Amygdala (tissue), 56 donors: ENCODE measurements at regions not wholly inside any gene's neighbourhood (a gene's known extent, or its start where the extent isn't known, plus 50 kb on each side); places are given as distances from the start of the nearest gene placed in this dataset.

Experiments
- DNase-seq, 56 donors: peaks; one replicate each; lab custom pipeline; 2025; lab: John Stamatoyannopoulos, UW

DNA sequence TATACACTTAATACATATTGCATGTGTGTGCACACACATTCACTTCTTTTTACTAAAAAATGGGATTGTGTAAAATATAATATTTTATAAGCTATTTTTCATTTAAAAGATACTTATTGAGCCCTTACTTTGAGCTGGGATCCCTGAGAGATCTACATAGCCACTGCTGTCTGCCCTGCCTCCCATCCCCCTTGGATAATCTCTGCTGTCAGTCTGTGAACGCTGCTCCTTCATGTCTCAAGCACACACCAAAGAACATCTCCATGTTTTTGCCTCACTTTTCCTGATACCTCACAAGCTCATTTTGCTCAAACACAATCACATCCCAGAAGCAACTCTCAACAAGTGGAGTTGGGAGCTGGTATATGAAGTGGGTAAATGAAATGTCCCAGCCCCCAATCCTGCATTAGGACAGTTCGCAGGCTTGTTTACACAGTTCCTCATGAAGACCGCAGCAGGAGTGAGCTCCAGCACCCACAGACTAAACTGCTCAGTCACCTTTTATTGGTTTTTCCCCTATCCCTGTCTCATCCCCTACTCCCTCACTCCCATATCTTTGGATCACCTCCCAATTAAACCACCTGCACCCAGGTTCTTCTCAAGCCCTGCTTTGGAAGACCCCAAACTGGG, 108.3 kb upstream of the FRY start:
- DNase-seq = no peak

DNA sequence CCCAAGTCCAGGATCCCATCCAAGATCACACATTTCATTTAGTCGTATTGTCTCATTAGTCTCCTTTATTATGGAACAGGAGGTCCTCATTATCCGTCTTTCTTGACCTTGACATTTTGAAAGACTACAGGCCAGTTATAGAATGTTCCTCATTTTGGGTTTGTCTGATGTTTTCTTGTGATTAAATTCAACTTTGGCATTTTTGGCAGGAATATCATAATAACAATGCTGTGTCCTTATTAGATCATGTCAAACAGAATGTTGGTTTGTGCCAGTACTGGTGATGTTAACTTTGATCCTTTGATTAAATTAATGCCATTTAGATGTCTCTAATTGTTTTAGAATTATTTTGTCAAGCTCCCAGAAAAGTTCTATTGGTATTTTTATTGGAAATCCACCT, 106.5 kb upstream of the FRY start:
- DNase-seq = no peak

DNA sequence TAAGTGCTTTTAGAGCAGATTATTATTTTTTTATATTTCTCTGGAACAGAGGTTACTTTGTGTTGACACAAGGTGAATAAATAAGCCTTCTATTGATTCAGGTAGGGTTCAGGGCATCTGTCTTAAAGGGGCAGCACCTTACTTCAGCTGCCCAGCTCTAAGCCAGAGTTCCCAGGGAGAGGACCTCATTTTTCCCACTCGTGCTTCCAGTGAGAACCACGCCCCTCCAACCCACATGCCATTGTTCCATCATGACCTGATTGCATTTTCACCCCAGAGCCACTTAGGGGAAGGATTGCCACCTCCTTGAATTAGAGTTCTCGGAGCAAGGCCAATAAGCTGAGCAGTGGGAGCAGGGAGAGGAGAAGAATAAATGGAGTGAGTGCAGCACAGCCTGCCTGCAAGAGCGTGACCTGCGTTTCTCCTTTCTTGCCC, 104.3 kb upstream of the FRY start:
- no peak for DNase-seq

DNA sequence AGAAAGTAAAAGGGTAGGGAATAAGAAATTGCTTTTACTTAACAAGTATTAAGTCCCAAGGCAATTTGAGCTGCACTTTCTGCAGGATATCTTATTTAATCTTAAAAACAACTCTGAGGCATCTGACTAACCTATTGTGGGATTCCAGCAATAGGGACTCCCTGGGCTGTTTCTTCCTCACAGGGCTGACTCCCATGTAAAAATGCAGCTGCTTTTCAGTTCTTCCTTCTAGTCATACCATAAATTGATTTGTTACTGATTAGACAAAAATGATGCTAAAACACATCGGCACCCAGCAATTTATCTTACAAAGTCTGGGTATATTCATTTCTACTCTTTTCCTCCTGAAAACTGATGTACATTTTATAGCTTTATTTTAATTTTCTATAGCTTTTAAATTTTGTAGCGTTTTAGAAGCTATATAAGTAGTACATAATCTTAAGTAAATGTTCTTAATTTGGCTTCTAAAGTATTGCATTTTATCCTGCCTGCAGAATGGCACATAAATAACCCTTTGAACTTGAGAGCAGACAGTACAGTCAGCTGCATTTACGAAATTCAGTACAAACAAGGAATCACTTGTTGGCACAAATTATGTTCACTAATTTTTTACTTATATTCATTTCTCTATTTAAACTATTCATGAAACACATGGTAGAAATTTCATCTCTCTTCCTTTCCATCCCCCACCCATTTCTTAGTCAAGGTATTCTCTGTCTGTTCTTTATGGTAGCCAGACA, 102.4 kb upstream of the FRY start:
- DNase-seq = no peak

DNA sequence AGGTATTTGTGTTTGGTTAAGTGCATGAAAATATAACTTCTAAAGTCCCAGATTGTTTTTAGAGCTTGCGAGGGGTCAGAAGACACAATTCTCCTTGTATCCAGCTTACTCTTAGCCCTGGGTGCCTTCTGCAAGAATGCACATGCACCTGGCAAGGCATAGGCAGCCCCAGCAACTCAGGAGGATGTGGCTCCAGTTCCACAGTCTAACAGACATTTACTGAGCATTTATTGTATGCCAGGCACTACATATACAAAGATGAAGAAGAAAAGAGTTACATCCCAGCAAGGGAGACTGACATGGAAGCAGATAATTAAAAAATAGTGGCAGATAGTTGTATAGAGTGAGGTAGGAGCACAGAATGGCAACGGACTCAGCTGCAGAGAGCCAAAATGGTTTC, 101.1 kb upstream of the FRY start:
- no peak for DNase-seq

DNA sequence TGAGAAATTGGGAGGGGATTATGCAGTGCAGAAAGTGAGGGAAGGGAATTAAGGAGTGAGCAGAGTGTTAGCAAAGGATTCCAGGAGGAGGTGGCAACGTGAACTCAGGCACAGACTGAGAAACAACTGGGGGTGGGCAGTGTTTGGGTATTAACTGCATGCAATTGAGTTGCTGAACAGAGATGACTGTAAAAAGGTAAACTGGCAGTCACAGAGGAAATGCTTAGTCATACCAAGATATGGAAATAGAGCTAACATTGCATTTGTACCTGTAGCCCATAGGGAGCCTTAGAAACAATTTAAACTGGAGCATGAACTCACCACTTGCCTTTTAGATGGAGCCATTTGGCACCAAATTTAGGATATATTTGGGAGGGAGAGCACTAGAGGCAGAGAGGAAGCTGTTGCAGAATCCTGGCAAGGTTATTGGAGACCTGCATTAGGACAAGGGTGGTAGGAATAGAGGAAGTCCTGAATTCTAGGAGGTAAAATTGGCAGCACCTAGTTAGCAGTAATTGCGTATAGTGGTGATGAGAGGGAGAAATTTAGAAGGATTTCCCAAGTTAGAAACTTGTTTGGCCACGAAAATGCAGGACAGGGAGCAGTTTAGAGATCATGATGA, 100.6 kb upstream of the FRY start:
- DNase-seq = no peak

DNA sequence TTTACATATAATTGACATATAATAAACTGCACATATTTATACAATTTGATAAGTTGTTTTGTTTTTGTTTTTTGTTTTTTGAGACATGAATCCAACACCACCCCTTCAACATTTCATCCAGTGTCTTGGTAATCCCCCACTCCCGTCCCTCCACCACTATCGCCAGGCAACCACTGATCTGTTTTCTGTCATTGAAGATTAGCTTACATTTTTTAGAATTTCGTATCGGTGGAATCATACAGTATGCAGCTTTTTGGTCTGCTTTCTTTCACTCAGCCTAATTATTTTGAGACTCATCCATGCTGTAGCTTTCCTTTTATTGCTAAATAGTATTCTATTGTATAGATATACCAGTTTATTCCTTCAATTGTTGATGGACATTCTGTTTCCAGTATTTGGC, 94.1 kb upstream of the FRY start:
- no peak for DNase-seq

DNA sequence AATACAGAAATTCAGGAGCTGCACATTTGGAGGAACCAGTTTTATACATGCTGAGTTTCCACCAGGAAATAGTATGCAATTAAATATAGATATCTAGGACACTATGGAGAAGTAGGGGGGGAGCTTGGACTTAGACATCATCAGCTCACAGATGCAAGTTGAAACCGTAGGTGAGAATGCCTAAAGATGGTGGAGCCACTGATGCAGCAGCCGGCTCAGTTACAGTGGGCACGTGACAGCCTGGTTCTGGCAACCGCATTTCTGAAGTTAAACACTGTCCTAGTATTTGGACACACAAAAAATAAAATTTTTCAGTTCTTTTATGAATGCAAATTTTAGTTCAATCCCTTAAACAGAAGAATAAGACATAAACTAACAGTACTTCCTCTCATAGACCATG, 91.5 kb upstream of the FRY start:
- DNase-seq = no peak

DNA sequence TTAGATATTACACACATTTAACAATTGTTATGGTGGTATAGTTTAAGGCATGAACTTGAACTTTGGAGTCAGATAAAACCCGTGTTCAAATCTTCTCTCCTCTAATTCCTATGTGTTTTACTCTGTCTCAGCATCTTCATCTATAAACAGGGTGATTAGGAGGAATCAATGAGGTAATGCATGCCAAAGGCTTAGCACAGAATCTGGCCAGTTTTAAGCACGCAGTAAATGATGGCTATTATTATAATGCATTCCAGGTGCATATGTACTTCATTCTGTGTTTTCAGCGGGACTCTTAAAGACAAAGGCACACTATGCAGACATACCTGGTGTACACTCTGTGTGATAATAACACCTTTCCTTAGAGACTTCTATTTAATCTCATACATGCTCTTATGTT, 88.0 kb upstream of the FRY start:
- no peak for DNase-seq

DNA sequence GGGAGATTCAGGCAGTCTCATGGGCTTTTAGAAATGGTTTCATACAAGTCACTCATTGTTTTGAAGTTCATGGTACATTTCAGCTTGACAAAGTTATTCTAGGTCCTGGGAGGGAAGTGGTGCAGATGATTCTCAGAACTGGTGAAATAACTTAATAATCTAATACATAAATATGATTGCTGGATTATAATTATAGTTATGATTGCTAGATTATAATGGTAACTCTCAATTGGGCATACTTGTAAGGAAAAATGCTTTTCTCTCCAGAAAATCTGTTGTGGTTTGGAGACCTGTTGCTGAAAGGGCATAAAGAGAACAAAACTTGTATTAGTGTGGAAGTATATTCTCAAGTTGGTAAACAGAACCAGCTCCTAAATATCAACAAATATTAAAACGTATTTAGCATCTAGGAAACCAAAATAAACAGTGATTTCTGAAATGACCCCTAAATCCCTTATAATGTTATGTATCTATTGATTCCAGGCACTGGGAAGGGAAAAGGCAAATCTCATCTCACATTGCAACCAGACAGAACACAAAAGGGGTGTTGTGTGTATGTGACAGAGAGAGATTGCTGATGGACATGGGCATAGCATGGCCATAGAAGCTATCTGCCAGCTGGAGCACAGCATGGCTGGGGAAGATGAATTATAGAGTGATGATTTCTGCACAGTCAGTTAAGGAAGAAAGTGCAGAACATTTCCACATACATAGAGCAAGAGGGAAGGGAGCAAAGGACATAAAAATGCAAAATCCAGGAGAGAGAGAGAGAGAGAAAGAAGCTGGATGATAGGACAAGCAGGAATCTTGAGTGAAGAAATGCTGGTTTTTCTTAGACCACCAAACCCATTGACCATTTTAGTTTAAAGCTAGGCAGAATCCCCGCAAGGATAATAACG, 87.1 kb upstream of the FRY start:
- DNase-seq = no peak

DNA sequence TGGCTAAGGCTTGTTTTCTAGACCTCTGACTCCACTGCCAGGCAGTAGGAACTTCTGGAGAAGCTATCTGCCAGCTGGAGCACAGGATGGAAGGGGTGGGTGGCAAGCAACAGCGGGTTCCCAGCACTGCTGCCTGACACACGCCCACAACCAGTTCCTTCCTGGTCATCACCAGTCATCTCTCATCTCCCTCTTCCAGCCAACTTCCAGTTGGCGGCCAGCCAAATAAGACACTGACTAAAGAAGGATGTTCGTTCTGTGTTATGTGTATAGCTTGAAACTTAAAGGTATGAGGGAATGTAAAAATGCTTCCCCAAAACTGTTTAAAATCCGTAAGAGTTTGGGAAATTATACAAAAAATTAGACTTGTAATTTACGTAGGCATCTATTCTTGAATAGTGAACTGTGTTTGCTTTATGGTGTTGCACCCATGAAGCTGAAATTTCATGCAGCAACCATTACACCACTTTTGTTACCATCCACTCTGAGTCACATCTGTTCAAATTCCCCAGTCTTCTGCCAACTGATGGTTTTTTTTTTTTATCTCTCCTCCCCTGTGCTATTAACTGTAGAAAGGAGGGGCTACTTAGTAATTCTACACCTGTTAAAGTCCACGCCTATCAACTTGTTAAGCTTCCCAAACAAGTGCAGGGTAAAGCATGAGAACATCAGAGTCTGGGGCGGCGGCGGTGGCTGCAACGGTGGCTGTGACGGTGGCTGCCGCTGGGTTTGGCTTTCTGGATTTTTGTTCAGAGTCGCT, 86.2 kb upstream of the FRY start:
- DNase-seq = peak in 22 of 56 donors; percentile 2 to 47 (median 21)

DNA sequence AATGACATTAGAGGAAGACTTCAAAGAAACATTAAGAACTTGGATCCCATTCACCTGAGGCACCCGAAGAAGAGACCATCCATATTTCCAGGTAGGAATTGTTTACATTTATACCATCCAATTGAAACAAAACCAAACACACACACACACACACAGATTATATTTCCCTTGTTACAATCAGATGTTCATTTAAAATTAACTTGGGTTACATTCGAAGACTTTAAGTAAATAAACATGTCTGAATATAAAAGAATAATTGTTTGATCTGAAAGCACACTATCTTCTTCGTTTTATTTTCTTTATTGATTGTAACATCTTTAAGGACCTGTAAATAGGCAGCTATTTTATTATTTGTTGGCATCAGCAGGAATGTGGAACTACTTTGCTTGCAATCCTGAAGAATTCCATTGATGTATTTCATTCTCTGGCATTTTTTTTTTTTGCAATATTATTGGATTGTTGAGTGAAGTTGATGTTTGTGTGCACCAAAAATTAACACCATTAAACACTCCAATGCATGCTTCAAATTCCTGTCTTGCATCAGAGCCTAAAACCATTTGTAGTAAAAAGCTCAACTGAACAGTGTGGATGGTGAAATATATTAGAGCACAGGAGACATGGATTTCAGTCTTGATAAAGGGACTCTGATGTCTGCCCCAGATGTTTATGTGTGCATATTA, 85.3 kb upstream of the FRY start:
- DNase-seq = no peak

DNA sequence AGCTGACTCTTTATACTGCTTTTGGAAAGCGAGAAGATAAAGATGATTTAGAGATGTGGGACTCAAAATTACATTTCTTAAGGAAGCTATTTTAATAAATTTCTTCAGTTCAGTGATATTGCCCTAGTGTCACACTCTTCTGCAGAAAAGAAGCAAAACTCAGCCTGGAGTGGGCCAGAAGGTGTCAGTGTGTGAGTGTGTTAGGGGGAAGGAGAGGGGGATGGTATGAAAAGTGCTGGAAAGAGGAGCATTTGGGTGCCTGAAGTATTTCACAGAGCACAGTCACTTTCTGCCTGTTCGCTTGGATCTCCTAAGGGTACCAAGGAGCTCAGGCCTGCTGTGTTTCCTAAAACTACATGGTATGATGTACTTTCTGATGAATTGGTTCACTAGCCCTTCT, 84.5 kb upstream of the FRY start:
- no peak for DNase-seq

DNA sequence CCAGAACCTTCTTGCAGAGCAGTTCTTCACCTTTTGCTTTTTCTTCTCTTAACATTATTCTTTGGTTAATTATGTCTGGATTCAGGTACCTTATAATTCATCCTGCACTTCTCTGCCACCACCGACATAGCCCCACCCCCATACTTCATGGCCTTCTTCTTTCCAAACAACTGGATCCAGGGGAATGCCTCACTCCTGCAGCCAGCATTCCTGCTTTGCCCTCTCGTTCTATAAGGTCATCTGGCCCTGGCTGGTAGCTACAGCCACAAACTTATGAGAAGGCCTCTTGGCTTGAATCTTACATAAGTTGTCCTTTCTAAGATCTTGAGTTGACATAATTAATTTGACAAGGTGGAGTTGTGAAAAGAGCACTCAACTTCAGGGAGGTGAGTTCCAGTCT, 84.1 kb upstream of the FRY start:
- DNase-seq = no peak

DNA sequence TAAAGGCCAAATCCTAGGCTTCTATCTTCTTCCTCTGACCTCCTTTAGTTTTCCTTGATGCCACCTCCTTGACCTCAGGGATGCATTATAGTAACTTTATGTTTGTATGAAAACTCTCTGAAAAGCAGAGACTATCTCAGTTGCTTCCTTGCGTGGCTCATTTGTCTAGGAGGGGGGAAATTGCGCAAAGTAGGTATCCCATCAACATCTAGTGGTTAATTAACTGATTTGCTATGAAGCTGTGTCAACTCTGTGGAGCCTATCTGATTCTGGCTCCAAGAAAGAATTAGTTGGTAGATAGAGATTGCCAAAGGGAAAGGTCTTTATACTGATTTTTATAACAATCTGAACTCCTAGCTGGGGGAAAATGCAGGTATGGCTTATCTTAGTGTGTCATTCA, 82.1 kb upstream of the FRY start:
- no peak for DNase-seq

DNA sequence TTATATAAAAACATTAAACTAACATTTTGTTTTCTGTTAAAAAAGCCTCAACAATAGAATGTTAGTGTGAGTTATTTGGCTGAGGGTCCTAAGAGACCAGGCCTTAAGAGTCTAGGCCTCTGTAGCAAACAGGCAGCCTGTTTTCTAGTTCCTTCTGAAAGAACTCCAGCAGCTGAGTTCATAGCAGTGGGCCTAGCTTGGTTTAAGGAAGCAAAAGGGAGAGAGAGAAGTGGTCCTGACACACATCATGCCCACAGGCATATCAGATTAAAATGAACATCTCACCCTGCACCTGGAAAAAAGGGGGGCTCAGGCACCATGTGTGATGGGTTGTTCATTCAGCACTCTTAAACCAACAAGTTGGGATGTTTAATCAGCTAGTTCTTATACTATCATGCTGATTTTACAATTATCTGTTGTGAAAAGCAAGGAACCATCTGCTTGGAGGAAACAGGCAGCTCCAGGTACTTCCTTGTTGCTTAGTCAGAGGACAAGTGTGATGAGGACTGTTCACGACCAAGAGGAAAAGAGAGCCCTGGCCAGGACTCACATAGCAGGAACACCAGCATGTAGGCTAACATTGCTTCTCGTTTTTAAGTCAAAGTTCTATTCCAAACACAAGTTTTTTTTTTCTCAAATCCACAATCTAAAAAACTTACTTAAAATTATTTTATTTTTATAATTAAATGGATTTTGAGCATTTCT, 81.3 kb upstream of the FRY start:
- DNase-seq = no peak

DNA sequence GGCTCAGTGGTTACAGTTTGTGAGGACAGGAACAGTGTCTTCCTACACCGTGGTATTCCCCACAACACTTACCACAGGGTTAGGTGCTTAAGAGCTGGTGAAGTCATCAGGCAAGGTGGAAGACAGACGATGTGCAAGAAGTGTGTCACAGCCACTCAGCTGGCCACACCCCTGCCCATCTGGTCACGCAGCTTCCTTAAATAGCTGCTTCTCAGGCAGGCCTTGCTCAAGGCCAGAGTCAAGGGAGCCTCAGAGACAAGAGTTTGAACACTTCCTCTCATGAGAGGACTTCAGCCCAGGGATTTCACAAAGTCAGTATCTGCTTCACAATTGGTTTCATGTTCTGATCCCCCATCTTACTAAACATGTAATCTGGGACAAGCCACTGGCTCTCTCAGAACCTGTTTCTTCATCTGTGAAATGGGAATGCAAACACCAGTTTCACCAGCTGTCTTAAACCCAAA, 80.3 kb upstream of the FRY start:
- no peak for DNase-seq

DNA sequence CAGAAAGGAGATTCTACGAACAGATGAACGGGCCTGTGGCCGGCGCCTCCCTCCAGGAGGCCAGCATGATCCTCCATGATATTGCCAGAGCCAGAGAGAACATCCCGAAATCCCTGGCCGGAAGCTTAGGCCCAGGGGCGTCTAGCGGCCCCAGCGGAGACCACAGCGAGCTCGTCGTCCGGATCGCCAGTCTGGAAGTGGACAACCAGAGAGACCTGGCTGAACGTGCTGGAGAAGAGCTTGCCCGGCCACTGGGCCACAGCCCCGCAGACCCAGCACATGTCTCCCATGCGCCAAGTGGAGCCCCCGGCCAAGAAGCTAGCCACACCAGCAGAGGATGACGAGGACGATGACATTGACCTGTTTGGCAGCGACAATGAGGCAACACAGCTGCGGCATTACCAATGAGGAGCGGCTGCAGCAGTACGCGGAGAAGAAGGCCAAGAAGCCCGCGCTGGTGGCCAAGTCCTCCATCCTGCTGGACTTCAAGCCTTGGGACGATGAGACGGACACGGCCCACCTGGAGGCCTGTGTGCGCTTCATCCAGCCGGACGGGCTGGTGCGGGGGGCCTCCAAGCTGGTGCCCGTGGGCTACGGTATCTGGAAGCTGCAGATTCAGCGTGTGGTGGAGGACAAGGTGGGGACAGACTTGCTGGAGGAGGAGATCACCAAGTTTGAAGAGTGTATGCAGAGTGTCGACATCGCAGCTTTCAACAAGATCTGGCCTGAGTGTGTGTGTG, 78.8 kb upstream of the FRY start:
- no peak for DNase-seq
